Islet of Langerhans (tissue), 1 donor: ENCODE measurements at regions not wholly inside any gene's neighbourhood (a gene's known extent, or its start where the extent isn't known, plus 50 kb on each side); places are given as distances from the start of the nearest gene placed in this dataset.
"Not testable (repeated sequence)": the region's sequence is repeated elsewhere in the genome, so short reads cannot be mapped to it uniquely, and the experiment has no call there.

Experiments
- FAIRE-seq: peaks from one replicate; lab custom pipeline; 2011; peaks lifted over from hg19 to GRCh38; lab: Jason Lieb, UNC

DNA sequence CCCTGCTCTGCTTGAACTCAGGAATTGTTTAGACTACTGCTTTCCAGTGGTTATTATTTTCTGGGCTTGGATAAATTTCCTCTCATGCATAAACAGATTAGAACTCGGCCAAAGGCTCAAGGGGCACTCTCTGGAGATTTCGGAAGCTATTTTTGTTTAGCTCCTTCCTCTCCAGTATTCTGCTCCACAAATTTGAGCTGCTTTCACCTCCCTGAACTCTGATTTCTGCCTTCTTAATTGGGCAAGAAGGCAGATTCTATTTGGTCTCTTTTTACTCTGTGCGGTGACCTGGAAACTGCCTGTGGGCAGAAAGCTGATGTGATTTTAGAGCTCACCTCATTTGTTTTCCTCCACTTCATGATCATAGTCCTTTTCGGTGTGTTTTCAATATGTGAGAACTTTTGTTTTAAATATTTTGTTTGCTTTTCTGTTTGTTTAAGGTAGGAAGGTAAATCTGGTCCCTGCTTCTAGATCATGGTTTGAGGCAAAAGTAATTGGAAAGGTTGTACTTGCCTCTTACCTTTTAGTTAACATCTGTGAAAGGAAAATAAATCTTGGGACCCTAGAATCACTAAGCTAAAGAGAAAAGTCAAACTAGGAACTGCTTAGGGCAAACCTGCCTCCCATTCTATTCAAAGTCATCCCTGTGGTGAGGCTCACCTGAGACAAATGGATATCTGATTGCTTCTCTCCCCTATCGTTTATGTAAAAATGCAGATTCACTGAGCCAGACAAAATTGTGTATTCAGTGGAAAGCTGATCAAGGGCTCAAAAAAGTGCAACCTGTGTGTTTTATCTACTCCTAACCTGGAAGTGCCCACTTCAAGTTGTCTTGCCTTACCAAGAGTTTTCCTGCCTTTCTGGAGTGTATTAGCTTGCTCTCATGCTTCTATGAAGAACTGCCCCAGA, 714.7 kb upstream of the PCDH20 start:
- no peak for FAIRE-seq

DNA sequence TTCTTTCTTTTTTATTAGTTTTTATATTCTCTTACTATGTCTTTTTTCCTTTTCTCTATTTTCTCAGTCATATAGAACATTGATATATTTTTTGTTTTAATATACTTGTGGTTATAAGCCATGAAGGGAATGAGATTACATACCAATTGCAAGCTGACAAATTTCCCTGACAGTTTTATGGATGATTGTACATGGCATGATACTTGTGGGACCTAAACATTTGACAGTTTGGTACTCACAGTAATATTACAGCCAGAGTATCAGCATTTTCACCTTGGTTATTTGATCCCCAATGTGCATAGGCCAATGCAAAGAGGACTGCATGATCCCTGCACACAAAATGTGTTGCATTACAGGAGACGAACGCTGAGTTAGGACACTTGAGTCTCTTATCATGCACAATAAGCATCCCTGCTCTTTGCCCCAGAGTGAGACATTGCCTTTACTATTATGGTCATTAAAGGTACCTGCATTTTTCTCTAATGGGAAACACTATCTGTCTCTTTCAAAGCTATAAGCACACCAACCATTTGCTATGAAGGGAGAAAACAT, 713.4 kb upstream of the PCDH20 start:
- FAIRE-seq: no peak

DNA sequence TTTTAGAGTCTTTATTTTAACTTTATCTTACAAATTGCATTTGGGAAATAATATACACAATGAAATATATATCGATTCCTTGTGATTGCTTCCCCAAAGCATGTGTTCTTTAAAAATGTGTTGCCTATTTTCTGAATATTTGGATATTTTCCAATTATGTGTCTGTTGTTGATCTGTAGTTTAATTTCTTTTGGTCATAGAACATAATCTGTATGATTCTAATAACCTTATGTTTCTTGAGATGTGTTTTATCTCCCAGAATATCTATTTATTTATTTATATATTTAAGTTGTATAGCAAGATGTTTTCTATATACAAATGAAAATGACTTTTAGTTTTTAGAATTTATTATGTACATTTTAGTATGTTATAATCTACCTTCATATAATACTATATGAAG, 710.8 kb upstream of the PCDH20 start:
- FAIRE-seq: no peak

DNA sequence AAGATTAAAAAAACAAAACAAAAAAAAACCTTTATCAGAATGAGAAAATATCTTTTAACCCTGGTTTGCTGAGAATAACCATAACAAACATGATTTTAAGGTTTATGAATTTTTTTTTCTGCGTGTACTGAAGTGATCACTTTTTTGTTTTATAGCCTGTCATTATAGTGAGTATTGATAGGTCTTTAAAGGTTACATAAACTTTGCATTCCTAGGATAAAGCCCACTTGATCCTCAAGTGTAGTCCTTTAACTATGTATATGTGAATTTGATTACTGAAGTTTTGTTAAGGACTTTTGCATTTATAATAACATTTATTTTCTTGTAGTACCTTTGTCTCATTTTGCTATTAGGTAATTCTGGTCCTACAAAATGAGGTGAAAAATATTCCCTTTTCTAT, 709.8 kb upstream of the PCDH20 start:
- no peak for FAIRE-seq

GRCh38 chr13:62123409-62123808, 707.8 kb upstream of the PCDH20 start:
- no peak for FAIRE-seq

DNA sequence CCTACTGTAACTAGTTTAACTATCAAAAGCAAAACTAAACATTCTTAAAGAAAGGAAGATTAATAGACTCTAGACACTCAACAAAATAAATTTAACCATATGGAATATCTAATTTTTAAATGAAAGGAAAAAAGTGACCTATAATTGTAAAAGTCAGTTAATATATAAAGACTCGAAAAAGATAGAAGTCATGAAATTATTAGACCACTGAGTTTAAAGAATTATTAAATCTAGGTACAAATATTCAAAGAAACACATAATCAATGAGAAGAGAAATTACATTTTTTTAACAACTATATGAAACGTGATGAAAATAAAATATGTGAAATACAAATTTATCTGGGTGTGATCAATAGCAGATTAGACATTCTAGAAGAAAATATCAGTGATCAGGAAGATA, 706.8 kb upstream of the PCDH20 start:
- no peak for FAIRE-seq

GRCh38 chr13:62119739-62120700, 704.4 kb upstream of the PCDH20 start:
- FAIRE-seq: peak; percentile 99

DNA sequence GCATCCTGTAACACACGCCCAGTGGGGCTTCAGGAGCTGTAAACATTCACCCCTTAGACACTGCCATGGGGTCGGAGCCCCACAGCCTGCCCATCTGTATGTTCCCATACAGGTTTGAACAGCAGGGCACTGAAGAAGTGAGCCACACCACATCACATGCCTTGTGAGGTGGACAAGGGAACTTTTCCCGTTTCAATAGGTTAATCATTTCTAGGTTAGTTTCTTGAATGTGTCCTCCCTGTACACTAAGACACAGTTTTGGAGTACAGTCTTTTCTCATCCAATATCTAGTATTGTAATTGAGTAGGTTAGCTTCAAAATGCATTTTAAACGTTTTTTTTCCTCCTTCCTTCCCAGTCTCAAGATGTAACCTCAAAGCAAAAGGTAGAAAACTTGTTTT, 700.2 kb upstream of the PCDH20 start:
- FAIRE-seq: no peak

- no peak for FAIRE-seq
These were observed 697.5 kb upstream of the PCDH20 start for GRCh38 chr13:62113179-62113578.

DNA sequence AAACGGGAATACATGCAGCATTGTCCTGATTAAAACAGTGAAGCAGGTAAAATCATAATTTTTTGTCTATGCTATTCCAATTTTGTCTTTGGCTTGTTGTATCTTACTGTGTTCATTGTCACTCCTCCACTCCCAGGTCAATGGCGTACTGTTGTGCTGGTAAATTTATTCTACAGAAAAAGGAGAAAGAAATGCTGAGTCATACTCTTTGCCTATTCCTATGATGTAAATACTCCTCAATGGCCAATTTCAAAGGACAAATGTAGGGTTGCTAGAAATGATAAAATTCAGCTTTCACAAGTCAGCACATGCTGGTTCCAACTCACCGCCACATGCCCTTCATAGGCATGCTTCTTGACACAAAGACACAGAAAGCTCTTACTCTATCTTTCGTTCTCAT, 694.4 kb upstream of the PCDH20 start:
- FAIRE-seq: no peak

DNA sequence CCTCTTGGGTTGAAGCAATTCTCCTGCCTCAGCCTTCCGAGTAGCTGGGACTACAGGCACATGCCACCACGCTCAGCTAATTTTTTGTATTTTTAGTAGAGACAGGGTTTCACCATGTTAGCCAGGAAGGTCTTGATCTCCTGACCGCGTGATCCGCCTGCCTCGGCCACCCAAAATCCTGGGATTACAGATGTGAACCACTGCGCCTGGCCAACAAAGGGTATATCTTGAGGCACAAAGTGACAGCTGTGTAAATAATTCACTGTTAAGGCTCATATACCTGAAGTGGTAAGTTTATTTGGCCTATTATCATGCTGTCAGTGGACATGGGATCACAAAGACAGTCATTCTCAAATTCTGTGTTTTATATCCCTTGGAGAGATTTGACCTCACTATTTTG, 688.5 kb upstream of the PCDH20 start:
- FAIRE-seq: not testable (repeated sequence)

DNA sequence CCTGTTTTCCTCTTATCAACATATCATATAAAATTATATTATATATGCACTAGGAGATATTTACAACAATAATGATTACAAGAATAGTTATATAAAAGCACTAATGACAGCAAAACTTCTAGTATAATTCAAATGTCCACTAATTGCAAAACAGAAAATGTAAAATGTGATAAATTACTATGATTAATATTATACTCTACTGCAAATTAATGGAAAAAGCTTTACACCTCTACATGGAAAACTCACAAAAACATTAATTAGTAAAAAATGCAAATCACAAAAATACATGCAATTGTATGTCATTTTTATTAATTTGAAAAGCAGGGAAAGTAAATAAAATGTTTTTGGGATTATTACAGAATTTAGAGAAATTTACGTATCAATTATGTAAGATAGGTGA, 681.0 kb upstream of the PCDH20 start:
- no peak for FAIRE-seq

GRCh38 chr13:62094932-62095331, 679.3 kb upstream of the PCDH20 start:
- no peak for FAIRE-seq

DNA sequence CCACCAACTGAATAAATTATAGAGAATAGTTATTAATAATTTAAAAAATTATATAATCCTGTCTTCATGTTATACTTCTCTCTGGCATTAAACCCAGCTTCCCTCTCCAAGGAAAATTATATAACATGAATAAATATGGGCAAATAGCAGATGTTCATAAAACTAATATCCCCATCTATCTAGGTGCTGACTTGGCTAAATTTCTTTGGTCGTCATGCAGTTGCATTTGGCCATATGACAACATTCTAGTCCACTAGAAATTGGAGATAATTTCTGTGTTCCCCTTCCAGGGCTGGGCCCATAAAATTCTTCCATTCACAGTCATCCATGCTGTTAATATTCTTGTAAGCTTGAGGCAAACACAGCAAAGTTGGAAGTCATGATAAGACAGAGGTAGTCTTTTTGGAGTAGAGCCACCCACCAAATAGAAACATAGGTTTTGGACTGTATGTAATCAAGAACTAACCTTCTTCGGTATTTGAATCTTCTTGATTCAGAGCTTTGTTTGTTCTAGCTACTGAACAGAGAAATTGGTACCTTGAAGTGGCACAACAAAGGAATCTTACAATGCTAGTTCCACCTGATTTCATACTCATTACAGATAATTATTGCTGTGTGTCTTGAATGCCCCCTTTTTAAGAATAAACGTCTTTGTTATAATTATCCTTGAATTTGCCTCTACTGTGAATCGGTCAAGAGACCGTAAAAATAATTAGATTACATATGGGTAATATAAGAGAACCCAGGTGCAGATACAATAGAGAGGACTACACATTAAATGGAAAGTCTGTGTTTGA, 678.5 kb upstream of the PCDH20 start:
- no peak for FAIRE-seq

DNA sequence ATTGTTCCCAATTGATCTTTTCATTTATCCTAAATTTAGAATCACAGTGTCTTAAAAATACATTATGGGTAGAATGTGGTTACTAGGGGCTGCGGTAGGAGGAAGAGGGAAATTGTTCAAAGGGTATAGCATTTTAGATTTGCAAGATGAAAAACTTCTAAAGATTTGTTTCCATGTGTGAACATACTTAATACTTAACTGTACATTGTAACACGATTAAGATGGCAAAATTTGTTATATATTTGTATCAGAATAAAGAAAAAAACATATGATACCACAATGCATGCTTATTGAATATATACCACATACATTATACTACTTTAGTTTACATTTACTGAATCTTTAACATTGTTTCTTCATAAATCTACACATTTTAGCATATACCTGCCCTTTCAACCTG, 677.3 kb upstream of the PCDH20 start:
- no peak for FAIRE-seq

GRCh38 chr13:62092536-62092935, 676.9 kb upstream of the PCDH20 start:
- FAIRE-seq: no peak

DNA sequence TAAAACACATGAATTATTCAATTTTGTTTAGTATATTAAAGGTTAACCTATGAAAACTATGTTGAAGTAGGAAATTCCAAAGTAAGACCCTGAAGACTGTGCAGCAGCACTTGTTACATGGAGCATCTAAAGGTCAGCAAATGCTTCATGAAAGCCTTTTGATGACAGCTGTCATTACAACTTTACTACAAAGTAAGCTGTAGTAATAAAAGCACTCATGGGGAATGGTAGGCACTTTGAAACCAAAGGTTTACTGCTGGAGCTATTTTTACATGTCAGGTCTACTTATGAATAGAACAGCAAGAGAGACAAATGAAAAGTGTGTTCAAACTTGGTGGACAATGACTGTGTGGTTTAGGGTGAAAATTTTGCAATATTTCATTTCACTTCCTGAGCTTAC, 672.5 kb upstream of the PCDH20 start:
- FAIRE-seq: no peak

- no peak for FAIRE-seq
These were observed 671.5 kb upstream of the PCDH20 start for GRCh38 chr13:62087124-62087523.

DNA sequence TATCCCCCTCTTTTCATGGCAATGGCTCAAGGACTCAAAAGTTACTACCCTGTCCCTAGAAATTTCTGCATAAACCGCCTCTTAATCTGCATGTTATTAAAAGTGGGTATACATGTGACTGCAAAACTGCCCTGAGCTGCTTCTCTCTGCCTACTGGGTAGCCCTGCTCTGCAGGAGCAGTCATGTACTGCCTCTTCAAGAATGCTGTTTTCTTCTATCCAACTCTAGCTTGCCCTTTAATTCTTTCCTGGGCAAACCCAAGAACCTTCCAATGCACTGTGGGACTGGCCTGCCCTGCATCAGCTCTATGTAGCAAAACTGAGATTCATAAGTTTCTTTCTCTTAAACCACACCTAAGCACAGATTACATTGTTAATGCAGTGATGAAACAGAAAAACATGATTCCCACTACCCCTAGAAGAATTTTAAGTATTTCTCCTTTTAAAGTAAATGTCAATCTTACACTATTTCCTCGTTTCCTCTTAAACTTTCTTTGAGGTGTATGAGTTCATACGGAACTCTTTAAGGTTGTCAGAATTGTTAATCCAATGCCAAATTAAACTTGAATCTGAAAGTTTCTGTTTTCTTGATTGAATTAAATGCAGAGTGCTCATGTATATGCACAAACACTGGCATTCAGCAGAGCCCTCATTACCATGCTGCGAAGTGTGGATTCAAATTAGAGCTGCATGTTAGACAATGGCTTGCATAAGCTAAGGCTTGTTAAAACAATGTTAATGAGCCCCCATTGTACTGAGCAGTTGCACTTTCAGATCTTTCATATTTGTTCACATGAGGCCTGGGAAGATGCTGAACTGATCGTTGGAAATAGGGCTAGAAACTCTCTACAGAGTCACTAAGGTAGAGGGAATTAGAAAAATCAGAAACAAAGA, 669.9 kb upstream of the PCDH20 start:
- FAIRE-seq: no peak

DNA sequence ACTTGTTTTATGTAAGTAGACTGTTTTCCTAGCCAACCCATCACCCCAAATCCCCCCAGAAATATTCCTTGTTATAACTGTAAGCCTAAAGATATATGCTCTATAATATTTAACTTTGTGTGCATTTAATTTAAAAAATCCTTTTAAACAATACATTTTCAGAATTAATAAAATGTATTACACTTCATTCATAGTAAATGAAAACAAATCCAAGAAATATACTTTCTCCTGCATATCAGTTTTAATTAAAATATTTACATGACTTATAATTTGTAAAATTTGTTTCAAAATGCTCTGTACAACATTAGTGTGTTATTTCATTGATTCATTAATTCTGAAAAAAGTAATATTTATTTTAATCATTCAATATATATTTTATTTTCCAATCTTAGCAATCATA, 669.1 kb upstream of the PCDH20 start:
- FAIRE-seq: no peak

DNA sequence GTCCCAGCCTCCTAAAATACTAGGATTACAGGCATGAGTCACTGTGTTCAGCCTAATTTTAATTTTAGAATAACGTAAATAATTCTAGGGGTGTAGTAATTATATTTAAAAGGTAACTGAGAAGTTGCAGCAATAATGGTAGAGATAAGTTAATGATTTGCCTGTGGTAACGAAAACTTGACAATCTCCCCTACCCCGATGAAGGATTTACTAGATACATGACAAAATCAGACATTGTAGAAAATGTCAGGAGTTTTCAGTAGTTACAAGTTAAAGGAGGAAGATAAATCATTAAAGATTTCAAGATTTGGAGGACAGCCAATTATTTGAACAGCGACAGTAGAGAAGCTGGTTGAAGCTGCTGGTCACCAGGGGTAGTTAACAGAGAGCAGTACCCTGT, 652.2 kb upstream of the PCDH20 start:
- no peak for FAIRE-seq
